ENCODE measurements at regions not wholly inside any gene's neighbourhood (a gene's known extent, or its start where the extent isn't known, plus 50 kb on each side); places are given as distances from the start of the nearest gene placed in this dataset.

DNA sequence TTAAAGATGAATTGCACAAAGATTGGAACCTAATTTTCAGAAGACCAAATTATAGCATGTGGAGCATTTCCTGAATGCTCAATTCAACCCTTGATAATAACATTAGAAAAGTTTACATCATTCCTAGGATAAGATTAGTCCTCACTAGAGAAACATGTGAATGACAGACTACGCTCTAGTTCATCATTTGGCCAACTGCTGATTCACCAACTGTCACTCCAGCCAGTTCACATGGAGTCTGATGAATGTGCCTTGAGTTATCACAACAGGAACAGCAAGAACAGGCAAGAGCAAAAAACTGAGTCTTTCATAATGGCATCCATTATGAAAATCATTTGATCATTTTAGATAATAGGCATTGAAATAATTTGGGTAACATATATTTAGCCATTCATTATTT lies 415.9 kb downstream of the PTPRC start:
- no peak for DNase-seq

DNA sequence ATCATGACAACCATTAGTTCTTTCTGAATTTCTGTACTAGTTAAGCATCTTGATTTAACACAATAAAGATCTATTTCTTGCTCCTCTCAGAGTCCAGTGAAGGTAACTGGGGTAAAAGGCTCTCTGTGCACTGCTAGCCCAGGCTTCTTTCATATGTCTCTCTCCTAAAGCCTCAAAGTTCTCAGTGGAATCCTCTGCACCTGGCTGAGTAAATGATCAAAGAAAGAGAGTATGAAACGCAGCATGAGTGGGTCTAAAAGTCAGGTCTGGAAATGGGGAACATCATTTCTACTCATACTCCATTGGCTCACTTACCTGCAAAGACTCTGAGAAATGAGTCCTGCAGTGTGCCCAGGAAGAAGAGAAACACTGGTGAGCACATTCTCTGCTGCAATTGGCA lies 418.5 kb downstream of the PTPRC start:
- no peak for DNase-seq

DNA sequence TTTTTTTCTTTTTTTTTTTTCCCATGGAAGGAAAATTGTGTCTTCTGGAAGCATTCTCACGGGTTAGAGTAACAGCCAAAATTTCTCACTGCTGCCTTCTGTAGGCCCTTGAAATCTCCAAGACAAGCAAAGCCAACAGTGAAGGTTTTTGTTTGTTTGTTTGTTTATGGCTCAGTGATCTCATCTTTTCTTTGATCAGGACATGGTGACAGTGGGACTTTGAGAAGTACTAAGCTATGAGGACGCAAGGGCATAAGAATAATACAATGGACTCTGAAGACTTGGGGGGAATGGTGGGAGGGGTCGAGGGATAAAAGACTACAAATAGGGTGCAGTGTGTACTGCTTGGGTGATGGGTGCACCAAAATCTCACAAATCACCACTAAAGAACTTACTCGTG lies 419.4 kb downstream of the PTPRC start:
- no peak for DNase-seq

DNA sequence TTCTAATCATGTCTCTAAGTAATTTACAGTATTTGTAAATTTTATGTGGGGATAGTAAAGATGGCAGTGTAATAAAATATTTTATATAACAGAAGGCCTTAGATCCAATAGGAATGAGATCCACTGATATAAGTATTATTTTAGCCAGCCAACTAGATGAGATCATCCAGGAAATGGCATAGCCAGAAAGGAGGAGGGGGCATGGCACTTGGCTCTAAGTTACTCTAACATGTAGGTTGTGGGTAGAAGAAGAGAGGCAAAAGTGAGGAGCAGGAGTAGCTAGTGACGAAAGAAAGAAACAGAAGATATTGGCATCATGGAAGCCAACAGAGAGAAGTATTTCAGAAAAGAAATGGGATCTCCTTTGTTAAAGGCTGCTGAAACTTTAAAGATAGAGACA lies 426.1 kb downstream of the PTPRC start:
- DNase-seq: no peak

DNA sequence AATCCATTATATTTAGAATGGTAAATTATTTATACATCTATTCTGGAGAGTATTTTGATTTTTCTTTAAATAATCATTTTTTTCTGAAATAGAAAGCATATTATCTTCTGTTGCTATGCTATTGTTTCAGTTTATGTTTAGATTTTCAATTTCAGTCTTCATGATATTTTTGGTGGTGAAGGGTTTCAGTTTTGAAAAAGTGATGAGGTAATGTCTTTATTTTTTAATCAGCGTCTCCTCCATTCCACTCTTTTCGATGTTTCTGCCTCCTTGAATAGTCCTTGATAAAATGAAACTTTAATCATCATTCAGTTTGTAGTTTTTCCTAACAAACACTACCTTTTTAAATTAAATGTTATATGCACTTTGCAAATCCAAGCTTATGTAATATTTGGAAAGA lies 428.6 kb downstream of the PTPRC start:
- no peak for DNase-seq

DNA sequence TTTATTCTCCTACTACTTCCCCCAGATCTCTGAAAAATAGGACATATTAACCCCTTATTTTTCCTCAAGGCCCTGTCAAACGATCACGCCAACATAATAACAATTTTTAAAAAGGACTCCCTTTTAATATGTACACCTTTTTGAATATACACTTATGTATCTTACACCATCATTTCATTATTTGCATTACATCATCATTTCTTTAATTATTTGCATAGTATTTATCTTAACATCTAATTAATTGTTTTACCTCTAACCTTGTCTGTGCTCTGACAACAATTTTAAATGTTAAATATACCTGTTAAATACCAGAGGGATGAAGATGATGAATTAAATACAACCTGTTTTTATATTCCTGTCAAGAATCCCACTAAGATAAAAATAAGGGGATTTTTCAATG lies 432.2 kb downstream of the PTPRC start:
- no peak for DNase-seq

DNA sequence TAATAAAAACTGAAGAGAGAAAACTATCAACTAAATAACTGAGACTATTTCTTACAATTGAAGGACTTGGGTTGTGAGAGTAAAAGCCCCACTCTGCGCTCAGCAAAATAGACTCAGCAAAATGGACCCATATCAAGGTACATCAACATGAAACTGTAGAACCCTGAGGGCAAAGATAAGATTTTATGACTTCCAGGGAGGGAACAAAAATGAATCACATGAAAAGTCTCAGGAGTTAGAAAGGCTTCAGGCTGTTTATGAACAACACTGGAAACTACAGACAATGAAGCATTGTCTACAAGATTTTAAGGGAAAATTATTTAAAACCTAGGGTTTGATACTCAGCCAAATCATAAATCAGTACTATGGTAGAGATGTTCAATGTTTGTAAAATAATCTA lies 434.3 kb downstream of the PTPRC start:
- DNase-seq: no peak

DNA sequence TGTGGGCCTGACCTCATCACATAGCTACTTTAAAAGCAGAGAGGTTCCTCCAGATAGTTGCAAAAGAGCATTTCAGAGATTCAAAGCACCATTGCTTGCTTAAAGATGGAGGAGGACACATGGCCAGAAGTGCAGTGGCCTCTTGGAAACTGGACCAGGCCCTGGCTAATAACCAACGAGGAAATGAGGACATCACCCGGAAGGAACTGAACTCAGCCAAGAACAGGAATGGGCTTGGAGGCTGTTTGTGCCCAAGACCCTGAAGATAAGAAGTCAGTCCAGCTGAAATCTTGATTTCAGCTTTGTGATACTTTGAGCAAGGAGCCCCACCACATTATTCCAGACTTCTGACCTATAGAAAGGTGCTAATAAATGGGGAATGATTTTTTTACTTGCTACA lies 437.0 kb downstream of the PTPRC start:
- DNase-seq: no peak

DNA sequence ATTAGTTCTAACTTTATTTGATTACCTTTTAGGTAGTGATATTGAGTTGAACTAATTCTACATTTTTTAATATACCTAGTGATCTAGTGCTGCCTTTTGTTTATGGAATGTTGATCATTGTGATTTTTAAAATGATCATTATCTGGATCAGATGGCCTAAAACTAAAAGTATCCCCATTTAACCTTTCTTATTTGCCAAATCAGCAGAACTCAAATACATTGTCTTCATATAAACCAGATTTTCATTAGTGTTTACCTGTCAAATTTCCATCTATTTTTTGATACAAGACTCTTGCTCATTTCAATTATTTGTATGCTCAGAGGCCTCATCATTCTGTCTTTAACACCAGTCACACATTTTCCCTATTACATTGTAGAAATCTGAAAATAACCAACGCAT lies 441.2 kb downstream of the PTPRC start:
- DNase-seq: no peak

DNA sequence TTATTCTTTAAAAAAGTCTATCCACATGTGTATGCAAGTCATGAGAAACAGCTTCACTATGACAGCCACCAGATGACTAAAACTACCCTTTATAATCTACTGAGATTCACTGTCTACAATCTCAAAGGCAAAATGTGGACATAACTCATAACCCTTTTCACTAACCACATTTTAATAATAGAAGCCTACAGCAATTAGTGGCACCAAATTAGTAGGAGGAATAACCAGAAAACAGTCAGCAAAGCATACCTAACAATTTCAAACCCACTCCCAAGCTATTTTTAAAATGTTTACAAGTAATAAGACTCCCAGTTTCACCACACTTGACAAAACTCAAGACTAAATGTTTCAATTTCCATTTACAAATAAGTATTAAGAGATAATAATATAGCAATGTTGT lies 442.9 kb downstream of the PTPRC start:
- DNase-seq: no peak

DNA sequence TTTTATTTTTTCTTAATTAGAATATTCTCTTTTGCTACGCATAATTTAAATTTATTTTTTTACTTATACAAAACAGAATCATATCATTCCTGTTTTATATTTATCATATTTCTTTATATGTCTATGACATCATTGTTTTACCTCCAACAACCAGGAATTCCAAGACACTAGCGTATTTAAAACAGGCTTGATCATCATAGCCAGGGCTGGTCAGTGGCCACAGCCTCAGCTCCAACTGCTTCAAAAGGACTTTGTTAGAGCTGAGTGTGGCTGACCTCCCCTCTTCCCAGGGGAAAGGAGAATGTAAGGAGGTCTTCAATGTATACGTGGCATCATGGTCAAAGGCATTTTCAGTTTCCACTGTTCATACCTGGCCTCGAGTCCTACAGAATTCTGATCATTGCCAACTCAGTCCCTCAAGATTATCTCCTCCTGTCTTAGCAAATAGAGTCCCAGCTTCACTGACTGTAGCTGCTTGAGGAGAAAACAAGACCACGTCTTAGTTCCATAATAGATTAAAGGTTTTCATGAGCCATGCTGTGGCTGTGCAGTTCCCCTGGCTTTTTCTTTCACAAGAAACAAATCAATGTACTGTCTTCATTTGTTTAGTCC lies 444.0 kb downstream of the PTPRC start:
- no peak for DNase-seq

DNA sequence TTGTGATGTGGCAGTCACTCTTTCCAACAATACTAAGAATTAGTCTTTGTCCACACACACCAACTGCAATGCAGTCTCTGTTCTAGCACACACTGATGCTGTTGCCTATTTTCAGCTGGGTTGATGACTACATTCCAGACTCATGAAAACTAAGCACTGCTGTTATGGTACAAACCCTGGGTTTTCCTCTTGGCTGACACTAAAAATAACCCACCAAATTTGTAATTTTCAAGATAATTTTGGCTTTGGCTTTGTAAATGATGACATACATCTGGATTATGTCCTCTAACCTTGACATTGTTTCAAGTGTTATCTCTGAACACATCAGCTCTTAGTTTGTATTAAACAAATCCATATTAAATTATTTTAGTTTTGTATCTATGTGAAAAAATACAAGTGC lies 444.8 kb downstream of the PTPRC start:
- DNase-seq: no peak

DNA sequence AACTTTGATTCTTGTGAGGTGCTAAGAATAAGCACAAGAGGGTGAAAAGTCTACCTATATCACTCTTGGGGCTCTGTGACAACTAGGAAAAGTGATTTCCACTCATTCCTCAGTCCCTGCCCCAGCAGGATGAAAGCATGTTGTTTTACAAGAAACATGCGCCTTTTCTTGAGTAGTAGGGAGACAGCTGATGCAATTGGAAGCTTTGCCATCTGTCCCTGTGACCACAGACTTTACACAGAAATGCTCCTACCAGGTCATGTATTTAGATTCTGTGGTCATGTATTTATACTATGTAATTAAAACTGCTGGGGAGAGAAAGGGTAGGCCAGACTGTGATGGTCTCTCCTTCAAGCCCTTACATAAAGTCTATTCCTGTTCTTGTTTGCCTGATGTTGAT lies 445.5 kb downstream of the PTPRC start:
- DNase-seq: peak in 1 of 2 experiments; percentile 6

DNA sequence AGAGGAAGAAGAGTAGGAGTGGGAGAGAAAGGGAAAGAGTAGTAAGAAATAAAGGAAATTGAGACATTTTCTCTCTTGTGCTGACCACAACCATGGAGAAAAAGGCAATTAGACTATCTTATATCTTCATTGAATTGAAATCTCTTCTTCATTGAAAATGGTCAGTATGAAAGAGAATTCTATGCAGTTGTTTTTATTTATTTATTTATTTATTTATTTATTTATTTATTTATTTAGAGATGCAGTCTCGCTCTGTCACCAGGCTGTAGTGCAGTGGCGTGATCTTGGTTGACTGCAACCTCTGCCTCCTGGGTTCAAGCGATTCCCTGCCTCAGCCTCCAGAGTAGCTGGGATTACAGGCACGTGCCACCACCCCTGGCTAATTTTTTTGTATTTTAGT lies 447.1 kb downstream of the PTPRC start:
- DNase-seq: no peak

DNA sequence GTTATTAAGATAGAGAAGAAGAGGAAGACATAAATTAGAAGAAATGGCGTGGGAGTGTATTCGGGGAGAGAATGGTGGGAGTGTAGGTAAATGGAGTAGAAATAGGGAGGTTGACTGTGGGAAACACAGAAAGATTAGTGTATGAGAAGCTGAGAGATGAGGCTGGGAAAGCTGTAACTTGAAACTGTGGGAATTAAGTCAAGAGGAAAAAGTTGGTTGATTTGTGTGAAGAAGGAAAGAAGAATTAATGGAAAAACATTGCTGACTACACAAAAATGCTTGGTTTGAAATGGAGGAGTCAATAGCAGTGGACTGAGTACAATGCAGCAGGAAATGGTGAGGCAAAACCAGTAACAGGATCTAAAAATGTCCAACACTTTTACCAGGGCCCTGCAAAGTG lies 448.3 kb downstream of the PTPRC start:
- no peak for DNase-seq

DNA sequence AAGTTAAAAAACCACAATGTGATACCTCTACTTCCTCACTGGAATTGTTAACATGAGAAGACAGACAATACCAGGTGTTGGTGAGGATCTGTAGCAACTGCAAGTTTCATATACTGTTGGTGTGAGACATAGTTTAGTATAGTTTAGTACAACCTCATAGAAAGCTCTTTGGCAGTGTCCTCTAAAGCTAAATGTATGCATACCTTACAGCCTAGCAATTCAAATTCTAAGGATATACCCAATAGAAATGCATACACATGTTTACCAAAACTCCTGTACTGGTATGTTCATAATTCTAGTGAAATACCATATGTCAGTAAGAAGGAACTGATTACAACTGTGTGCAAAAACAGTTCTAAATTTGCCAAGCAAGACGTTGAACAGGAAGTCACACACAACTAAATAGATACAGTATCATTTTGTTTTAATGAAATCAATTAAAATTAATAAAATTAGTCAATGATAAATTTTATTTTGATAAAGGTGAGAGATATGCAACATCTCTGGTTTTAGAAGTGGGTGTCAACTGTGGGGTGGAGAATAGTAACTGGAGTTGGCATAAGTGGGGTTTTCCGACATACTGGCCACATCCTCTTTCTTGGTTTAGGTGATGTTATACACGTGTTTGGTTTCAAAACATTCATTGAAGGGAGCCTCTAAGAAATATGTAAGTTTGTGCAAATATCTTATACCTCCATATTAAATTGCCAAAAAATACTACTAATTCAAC lies 450.7 kb downstream of the PTPRC start:
- peak; percentile 40 to 55 for DNase-seq

DNA sequence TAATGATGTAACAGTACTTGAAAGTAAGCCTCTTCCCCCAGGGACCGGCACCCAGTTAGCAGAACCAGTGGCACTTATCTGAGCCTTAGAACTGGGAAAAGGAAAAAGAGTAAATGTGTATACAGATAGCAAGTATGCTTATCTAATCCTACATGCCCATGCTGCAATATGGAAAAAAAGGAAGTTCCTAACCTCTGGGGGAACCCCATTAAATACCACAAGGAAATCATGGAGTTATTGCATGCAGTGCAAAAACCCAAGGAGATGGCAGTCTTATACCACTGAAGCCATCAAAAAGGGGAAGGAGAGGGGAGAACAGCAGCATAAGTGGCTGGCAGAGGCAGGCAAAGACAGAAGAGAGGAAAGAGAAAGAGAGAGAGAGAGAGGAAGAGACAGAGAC lies 456.8 kb downstream of the PTPRC start:
- peak; percentile 55 to 71 for DNase-seq

DNA sequence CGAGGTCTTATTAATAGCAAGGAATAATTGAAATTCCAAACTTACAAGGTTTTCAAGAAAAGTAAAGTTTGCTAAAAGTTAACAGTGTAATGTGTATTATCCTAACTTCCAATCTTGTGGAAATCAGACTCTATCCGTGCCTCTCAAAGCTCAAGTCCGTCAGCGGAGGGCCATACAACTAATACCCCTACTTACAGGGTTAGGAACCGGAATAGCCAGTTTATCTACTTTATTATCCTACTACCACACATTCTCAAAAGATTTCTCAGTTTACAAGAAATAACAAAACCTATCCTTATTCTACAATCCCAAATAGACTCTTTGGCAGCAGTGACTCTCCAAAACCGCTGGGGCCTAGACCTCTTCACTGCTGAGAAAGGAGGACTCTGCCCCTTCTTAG lies 457.8 kb downstream of the PTPRC start:
- DNase-seq: no peak

DNA sequence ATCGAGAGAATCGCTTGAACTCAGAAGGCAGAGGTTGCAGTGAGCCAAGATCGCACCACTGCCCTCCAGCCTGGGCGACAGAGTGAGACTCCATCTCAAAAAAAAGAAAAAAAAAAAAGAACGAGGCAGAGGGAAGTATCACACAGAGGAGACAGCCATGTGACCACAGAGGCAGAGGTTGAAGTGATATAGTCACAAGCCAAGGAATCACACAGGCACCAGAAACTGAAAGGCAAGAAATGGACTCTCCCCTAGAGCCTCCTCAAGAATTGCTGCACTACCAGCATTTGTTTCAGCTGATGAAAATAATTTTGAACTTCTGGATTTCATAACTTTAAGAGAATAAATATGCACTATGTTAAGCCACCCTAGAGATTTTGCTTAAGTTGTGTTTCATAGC lies 459.6 kb downstream of the PTPRC start:
- DNase-seq: no peak

DNA sequence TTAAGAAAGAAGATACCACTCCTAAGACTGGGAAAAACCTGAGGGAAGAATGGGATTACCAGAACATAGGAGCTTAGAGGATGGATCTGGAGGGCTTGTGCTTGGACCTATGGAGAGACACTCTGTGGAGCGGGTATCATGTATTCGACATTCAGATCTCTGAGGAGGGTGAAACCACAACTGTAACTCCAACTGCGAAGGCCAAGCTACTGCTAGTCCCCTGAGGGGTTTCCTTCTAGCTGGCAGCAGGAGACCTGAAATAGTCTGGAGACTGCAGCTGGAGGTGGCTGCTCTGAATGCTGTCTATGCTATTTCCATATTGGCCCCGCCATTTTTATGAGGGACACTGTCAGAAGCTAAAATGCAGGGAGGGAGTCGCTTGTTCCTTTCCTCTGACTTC lies 462.3 kb downstream of the PTPRC start:
- no peak for DNase-seq

DNA sequence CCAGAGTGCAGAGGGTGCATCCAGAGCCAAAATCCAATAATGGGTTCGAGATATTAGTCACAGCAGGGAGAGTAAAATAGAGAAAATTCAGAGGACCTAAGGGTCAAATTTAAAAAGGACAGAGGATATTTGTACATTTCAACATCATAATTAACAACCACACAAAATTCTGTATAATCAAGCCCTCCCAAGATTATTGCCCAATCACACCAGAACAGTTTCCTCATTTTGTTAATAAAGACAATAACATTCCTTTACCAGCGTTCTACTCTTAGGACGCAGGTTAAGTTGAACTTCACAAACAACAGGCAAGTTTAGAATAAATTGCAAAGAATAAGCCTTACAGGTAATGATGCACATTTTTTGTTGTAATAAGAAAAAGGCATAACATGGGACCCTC lies 462.8 kb downstream of the PTPRC start:
- DNase-seq: no peak

DNA sequence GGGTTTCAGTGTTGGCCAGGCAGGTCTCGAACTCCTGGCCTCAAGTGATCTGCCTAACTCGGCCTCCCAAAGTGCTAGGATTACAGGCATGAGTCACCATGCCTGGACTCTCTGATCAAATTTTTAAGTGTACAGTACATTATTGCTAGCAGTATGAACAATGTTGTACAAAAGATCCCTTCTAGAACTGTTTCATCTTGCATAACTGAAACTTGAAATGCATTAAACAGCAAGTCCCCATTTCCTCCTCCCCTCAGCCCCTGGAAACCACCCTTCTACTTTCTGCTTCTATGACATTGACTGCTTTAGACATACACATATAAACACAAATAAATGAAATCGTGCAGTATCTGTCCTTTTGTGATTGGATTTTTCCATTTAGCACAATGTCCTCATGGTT lies 463.4 kb downstream of the PTPRC start:
- no peak for DNase-seq

DNA sequence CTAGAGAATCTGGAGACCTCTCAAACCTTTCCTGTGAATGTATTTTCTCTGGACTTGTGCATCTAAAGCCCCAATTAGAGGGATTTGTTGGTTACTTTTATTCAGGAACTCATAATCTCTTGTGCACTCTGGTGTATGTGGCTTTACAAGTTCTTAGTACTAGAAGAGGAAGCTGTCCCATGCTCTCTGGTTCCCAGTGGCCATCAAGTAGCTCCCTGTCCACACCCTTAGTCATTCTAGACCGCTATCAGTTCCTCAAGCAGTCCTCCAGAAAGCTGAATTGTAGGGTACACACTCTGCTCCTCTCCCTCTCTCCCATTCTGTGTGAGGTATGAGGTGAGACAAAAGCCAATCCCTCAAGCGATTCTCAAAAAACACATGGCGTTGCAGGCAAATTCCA lies 470.3 kb downstream of the PTPRC start:
- no peak for DNase-seq

DNA sequence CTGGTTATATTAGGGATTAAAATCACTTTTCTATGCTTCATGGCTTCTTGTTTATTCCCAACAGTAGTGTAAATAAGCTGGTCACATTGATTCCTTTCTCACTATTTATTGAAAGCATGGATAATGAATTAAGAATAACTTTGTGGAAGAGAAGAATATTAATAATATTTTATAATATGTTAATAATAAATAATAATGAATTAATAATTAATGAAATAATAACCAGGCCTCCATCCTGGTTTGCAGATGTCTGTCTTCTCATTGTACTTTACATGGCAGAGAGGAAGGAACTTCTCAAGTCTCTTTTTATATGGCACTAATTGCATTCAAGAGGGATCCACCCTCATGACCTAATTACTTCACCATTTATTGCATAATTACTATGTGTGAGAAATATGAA lies 473.5 kb downstream of the PTPRC start:
- DNase-seq: no peak

DNA sequence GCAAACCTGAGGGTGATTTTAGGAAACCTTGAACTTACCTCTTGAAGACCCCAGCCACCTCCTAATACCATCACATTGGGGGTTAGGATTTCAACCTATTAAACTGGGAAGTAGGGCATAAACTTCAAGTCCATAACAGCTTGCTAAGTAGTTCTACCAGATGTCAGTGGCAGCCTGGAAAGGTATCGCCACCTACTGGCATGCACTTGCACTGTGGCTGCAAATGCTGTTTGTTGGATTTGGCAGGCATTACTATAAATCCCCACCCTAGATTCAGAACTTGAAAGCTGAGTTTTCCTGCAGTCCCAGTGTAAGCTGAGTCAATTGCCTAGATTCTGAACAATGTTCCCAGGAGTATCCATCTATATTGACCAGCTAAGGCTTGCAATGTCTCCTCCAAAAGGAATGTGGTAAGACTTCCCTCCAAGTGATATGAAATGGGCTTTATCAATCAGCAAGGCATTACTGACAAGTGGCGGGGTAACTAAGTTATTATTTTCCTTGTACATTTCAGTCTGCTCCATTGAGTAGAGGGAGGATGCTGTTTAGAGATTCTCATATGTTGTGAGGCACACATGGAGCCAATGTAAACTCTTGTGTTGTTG lies 474.5 kb downstream of the PTPRC start:
- DNase-seq: peak; percentile 75

Measured in Kasumi-1 (cell line).